ENCODE measurements at regions not wholly inside any gene's neighbourhood (a gene's known extent, or its start where the extent isn't known, plus 50 kb on each side); places are given as distances from the start of the nearest gene placed in this dataset.

DNA sequence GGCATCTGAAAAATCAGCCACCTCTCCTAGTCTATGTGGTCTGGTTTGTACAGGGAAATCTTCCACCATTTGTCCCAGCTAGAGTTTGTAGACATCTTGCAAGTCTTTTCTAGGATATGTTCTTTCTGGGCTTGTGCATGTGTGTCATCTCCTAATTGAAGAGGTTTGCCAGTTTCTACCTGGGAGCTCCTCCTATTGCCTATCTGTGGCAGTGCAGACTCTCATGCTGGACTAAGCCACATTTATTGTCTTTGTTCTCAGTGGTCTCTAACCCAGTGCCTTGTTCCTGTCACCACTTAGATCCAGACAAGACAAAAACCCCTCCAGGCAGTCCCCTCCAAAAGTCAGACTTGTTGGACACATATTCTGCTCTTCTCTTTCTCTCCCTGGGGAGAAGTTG is 72.0 kb upstream of the MRPS9 start:
- Histone ChIP-seq H3K36me3 (replicated peaks in 1 of 2; ENCODE audit: insufficient read depth in 1 of 2, low read depth in 2 of 2) (no peaks in the 10 kb centered on the region), H3K4me3 (no peak overlapping the region), H3K4me1 (no peaks in the 10 kb centered on the region), H3K9me3 (peaks cover 0 to 13% (median 0%) of the 10 kb centered on the region in 3 donors), H3K27me3 (no peaks in the 10 kb centered on the region), H3K27ac (no peak overlapping the region)
- TF ChIP-seq, protein P1, sequence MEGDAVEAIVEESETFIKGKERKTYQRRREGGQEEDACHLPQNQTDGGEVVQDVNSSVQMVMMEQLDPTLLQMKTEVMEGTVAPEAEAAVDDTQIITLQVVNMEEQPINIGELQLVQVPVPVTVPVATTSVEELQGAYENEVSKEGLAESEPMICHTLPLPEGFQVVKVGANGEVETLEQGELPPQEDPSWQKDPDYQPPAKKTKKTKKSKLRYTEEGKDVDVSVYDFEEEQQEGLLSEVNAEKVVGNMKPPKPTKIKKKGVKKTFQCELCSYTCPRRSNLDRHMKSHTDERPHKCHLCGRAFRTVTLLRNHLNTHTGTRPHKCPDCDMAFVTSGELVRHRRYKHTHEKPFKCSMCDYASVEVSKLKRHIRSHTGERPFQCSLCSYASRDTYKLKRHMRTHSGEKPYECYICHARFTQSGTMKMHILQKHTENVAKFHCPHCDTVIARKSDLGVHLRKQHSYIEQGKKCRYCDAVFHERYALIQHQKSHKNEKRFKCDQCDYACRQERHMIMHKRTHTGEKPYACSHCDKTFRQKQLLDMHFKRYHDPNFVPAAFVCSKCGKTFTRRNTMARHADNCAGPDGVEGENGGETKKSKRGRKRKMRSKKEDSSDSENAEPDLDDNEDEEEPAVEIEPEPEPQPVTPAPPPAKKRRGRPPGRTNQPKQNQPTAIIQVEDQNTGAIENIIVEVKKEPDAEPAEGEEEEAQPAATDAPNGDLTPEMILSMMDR (IDR thresholded peaks at IDR 0.05) = no peak
- no peak for TF ChIP-seq POLR2A (IDR thresholded peaks at IDR 0.05)
- DNase-seq (no peak), ATAC-seq (no peak)
- intact Hi-C loops (cut with DNase I) = no loop called here

DNA sequence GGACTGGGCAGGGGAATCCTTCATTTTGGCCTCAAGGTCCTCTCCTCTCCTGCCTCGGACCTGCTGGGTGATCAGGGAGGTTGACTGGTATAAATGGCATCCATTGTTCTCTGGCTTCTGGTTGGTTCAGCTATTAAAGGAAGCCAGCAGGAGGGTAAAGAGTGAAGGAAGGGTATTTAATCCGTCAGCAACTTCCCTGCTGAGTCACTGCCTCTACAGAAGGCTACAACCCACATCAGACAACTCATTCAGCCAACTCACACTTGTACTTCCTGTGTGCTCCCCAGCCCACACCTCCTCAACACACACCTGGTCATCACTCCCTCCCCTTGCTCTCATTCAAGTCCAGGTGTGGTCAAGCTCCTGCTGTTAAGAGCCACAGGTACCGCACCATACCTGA is 68.3 kb upstream of the MRPS9 start:
- no peak for ATAC-seq
- 37 to 44% methylated on average over 3 of the region's 3 CpGs for WGBS, 2 donors
- no peak for TF ChIP-seq POLR2A (IDR thresholded peaks at IDR 0.05)
- TF ChIP-seq, protein P1 (IDR thresholded peaks at IDR 0.05) = no peak
- intact Hi-C loops (cut with DNase I) = no loop called here
- Histone ChIP-seq H3K9me3 (peaks cover 0 to 8% (median 0%) of the 10 kb centered on the region in 3 donors), H3K36me3 (replicated peaks in 1 of 2; ENCODE audit: insufficient read depth in 1 of 2, low read depth in 2 of 2) (no peaks in the 10 kb centered on the region), H3K27me3 (no peaks in the 10 kb centered on the region), H3K27ac (no peak overlapping the region), H3K4me3 (no peak overlapping the region), H3K4me1 (no peaks in the 10 kb centered on the region)
- no peak for DNase-seq

GRCh38 chr2:104975371-104975770 is 62.5 kb upstream of the MRPS9 start:
- no peaks in the 10 kb centered on the region for H3K9me3 ChIP-seq
- H3K4me3 ChIP-seq = no peak overlapping the region
- no peaks in the 10 kb centered on the region for H3K27me3 ChIP-seq
- TF ChIP-seq, protein P1 (IDR thresholded peaks at IDR 0.05) = no peak
- TF ChIP-seq POLR2A (IDR thresholded peaks at IDR 0.05) = no peak
- H3K36me3 ChIP-seq (replicated peaks in 1 of 2; ENCODE audit: insufficient read depth in 1 of 2, low read depth in 2 of 2) = no peaks in the 10 kb centered on the region
- DNase-seq (no peak), ATAC-seq (no peak)
- intact Hi-C loops (cut with DNase I) = no loop called here
- H3K4me1 ChIP-seq = no peaks in the 10 kb centered on the region
- H3K27ac ChIP-seq = no peak overlapping the region
- WGBS, 2 donors = 50 to 64% methylated on average over 3 of the region's 3 CpGs

- H3K9me3 ChIP-seq = no peaks in the 10 kb centered on the region
- TF ChIP-seq, protein P1 (IDR thresholded peaks at IDR 0.05) = no peak
- TF ChIP-seq POLR2A (IDR thresholded peaks at IDR 0.05) = no peak
- intact Hi-C loops (cut with DNase I) = no loop called here
- H3K36me3 ChIP-seq (replicated peaks in 1 of 2; ENCODE audit: insufficient read depth in 1 of 2, low read depth in 2 of 2) = no peaks in the 10 kb centered on the region
- no peak overlapping the region for H3K27ac ChIP-seq
- no peak for ATAC-seq
- 50 to 61% methylated on average over 3 of the region's 3 CpGs for WGBS, 2 donors
- H3K27me3 ChIP-seq = no peaks in the 10 kb centered on the region
- no peak overlapping the region for H3K4me3 ChIP-seq
- DNase-seq = no peak
- H3K4me1 ChIP-seq = no peaks in the 10 kb centered on the region
Observed at GRCh38 chr2:104975851-104976250, 62.0 kb upstream of the MRPS9 start.

DNA sequence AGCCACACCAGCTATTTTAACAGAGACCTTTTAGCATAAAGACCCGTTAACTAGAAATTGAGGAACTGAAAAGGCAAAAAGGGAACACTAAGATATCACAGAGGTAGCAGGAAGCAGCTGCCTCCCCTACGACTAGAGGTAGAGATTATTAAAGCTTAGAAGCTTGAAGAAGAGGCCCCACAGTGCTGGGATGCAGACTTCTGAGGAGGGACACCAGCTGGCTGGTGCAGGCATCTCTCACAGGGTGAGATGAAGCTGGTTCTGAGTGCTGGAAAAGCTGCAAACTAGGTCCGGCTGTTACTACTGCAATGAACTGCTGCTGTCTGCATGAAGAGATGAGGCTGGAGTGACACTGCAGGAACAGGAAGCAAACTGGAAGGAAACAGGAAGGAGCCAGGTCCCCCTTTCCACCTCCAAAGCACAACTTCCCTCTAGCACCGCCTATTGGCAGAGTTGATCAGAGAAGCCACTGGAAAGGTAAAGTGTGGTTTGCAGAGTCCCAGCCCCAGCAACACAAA is 61.2 kb upstream of the MRPS9 start:
- Histone ChIP-seq H3K9me3 (no peaks in the 10 kb centered on the region), H3K27ac (no peak overlapping the region), H3K4me3 (no peak overlapping the region), H3K4me1 (no peaks in the 10 kb centered on the region), H3K27me3 (no peaks in the 10 kb centered on the region), H3K36me3 (replicated peaks in 1 of 2; ENCODE audit: insufficient read depth in 1 of 2, low read depth in 2 of 2) (no peaks in the 10 kb centered on the region)
- 38 to 49% methylated on average over 4 of the region's 4 CpGs for WGBS, 2 donors
- DNase-seq (no peak), ATAC-seq (no peak)
- intact Hi-C loops (cut with DNase I) = no loop called here
- no peak for TF ChIP-seq POLR2A (IDR thresholded peaks at IDR 0.05)
- TF ChIP-seq, protein P1 (IDR thresholded peaks at IDR 0.05) = no peak
